GM18861 (cell line): ENCODE measurements at regions not wholly inside any gene's neighbourhood (a gene's known extent, or its start where the extent isn't known, plus 50 kb on each side); places are given as distances from the start of the nearest gene placed in this dataset.
"Not testable (repeated sequence)": the region's sequence is repeated elsewhere in the genome, so short reads cannot be mapped to it uniquely, and the experiment has no call there.

Experiments
- ATAC-seq: cut with Tn5 transposase; IDR thresholded peaks from one replicate; pipeline ENCODE4 v1.9.1; 2021; ENCODE audit not compliant: unreplicated experiment

DNA sequence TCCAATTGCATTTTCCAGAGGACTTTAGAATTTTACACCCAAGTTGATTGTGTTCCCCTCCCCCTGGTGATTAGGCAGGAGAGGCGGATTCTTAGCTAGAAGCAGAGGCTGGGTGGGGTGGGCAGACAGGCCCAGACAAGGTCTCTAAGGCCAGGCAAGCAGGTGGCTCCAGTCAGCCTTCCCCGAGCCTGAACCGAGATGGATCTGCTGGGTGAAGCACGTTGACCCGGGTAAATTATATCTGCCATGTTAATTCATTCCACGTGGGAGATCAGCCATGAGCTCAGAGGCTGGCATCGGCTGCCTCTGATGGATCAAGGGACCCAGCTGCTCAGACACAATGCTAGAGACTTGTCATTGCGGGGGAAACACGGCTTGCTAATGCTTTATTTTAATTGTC lies 159.5 kb upstream of the MAFB start:
- no peak for ATAC-seq

DNA sequence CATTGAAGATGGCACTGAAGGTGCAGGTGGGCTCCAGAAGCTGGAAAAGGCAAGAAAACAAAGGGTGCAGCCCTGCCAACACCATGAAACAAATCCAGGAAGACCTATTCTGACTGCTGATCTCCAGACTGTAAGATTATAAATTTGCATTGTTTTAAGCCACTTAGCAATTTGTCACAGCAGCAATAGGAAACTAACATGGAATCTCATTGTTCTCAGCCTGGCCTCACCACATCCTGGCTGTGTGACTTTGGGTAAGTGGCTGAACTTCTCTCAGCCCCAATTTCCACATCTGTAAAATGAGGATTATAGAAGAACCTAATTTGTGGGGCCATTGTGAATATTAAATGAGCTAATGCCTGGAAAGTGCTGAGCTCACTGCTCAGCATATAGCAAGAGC lies 160.4 kb upstream of the MAFB start:
- ATAC-seq = no peak

DNA sequence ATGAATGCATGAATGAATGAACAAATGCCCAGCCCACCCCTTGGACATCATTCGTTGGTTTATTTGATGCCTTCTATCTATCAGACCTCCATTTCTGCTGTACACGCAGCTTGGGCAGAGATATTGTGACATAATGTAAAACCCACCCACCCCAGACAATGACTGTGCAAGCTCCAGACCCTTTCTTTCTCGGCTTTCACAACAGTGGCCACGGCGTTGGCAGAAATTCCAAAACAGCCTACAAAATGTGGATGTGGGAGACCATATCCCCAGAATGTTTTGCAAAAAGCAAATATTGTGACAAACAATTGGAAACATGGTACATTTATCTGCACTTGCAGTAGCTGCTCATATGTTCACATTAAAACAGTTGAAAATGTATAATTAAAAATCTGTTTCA lies 162.0 kb upstream of the MAFB start:
- ATAC-seq = no peak

DNA sequence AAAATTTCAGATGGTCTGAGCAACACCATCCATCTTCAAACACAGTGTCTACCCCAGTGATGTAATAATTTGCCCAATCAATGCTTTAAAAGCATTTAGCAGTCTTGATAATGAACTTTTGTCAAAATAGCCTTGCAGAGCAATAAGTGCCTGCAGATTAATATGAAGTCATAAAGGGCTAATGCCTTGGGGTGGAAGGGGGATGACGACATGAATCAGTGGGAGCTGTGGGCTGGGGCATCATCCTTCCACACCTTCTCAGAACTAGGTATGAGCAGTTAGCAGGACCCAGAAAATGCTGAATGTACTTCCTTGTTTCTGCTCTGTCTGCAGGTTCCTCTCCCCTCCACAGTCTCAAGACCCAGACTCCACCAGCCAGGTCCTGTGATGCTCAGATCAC lies 166.2 kb upstream of the MAFB start:
- no peak for ATAC-seq

DNA sequence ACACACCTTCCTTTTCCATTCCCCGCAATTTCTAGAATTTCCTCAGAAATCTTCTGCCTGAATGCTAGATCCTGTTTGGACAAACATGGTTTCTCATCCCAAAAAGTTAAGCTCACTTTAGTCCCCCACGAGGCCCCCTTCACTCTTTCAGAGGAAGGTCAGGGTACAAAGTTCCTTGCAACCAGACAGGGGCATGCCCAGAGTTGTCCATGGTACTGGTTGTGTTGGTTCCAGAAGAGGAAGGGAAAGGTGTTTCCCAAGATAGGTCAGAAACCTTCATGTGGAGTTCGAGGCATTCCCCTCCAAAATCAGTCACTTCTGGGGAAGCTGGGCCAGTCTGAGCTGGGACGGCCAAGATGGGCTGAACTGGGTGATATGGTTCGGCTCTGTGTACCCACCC lies 167.6 kb upstream of the MAFB start:
- ATAC-seq = no peak

DNA sequence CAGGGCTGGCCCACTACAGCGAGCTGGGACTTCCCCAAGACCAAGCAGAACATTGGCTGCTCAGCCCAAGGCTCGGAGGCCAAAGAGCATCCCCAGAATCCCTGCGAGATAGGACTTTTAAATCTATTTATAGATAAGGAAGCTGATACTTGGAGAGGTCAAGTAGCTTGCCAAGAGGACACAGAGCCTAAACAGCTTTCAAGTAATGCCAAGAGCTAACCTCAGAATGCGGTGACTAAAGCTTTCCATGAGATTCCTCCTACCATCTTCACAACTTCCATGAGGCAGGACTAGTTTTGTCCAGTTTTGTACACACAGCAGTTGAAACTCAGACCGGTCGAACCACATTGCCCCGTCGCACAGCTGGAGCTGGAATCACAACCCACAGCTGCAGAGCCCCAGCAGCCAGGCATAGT lies 168.1 kb upstream of the TOP1 start:
- no peak for ATAC-seq

DNA sequence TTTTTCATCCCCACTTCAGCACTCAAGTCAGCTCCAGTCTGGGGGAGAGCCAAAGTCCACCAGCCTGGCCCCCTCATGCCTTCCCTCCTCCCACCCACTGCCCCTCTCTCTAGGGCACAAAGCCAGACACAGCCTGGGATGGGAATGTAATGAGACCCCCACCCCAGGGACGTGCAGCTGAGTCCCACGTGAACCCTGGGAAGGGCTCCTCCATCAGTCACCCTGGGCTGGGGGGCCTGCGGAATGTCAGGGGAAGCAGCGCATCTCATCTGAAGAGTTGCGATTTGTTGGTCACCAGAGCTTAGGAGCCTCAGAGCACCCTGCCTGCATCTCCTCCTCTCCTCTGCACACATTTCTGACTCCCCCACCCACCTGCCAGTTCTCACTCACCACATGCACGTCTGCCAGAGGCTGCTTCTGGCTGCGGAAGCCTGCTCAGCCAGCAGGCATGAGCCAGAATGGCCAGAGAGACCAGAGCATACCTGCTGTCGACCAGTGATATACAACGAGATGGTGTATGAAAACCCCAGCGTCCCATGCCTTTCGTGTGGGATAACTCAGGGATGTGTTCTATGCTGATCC lies 167.1 kb upstream of the TOP1 start:
- no peak for ATAC-seq

DNA sequence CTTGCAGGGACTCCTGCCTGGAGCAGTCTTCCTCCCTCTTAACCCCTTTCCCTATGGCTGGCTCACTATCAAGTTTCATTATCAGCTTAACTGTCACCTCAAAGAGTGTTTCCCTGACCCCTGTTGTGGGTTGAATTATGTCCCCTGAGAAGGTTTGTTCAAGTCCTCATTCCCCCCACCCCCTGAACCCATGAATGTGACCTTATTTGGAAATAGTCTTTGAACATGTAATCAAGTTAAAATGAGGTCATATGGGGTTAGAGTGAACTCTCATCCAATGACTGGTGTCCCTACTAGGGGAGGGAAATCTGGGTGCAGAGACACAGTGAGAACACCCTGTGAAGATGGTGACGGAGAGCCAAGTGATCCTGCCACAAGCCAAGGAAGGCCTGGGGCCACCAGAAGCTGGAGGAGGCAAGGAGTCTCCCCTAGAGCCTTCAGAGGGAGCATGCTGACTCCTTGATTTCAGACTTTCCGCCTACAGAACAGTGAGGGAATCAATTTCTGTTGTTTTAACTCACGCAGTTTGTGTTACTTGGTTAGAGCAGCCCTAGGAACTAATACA lies 165.2 kb upstream of the TOP1 start:
- no peak for ATAC-seq

DNA sequence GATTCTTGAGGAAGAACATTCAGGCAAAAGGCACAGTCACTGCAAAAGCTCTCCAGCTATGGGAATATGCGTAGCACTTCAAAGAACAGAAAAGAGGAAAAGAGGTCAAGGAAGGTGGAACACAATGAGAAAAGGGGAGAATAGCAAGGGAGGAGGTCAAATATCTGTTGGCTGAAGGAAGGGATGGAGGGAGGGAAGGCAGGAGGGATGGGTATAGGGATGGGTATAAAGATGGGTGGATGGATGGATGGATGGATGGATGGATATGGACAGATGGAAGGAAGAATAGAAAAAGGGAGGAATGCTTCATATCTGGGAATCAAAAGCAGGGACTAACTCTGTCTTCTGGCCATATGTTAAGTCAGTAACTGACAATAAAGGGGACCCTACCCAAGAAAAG lies 164.2 kb upstream of the TOP1 start:
- no peak for ATAC-seq

DNA sequence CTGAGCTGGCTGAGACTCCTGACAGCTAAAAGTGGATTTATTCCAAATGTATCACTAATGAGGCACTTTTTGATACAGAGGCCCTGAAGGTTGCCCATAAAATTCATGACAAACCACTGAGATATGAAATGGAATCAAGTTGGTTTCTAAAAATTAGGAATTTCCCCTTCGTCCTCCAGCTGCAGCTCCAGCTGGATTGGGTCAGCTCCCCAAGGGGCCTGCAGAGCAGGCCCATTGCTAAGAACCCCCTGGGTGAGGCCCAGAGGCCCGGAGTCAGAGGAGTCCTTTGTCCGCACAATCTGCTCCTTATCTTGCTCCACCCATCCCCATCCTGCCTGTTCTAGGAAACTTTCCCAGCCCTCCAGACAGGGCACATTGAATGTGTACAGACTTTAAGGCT lies 163.5 kb upstream of the TOP1 start:
- no peak for ATAC-seq

DNA sequence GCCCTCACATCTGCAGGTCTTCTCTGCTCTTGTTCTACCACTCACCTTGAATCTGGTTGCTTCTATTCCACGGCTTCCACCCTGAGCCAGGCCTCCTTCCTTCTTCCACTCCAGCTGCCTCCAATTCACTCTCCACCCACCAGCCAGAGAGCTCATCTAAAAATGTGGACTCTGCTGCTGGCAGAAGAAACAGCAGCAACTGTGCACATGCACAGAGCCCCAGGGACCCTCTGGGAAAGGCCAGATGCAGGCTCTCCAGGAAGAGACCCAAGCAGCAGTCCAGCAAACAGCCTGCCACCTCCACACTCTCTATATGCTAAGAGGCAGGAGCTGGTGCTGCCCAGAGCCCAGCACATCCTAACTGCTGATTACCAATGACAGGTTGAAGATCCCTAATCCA lies 162.6 kb upstream of the TOP1 start:
- ATAC-seq = no peak

DNA sequence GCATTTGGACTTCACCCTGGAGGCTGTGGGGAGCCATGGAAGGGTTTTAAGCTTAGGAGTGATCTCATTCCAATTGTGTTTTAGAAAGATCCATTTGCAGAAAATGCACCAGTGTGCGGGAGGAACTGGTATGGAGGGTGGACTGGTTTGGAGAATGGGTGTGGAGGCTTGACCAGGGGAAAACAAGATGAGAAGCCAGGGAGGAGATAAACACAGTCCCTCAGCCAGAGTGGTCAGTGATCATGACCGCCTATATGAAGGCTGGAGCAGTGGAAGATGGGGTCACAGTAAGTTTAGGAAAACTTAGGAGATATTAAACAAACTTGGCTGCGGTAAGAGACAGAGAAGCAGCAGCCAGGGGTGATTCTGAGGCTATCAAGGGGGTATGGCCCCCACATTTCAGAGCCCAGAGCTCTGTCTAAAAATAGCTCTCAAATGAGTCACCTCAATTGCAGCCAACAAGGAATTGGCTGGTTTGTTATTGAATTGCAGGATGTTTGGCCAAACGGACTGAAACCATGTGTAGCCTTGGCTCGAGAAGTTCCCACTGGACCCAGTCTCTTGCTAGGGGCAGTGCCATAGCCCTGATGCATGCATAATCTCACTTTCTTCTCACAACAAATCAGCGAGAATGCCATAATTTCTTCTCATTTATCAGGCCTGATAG lies 159.9 kb upstream of the TOP1 start:
- no peak for ATAC-seq

DNA sequence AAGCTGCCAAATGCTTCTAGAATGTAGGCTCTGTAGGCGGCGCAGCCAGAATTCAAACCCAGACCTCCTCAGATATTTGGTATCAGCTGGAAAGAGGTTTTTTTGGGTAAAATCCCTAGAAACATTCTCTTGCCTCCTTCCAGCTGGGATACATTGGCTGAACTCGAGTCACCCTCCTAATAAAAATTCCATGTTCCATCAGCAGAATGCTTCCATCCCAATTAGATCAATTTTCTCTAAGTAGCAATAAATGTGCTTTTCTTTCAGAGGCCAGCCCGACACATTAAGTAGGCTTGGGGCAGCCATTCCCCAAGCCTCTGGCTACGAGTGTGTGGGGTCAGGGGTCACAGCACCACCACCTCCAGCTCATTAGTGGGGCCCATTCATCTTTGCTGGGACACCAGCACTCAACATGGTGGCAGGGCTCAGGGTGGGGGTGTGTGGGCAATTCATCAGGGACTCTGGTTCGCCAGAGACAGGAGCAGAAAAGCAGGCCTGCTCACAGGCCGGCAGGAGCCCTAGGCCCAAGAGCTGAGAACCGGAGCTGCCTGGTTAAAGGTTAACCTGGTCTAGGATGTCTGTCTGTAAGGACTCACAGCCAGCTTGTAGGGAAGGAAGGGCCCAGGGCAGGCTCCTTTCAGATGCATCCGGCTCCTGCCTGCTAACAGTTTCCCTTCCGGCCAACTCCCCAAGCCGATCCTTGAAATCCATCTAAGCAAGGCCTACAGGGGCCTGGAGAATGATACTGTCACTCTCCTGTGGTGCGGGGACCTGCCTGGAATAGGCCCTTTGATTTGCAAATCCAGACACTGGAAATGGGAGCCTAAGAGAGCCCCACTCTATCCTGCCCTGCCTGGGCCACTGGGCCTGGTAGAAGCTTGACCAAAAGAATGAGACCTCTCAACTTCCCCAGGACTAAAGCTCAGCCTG lies 159.1 kb upstream of the TOP1 start:
- no peak for ATAC-seq

DNA sequence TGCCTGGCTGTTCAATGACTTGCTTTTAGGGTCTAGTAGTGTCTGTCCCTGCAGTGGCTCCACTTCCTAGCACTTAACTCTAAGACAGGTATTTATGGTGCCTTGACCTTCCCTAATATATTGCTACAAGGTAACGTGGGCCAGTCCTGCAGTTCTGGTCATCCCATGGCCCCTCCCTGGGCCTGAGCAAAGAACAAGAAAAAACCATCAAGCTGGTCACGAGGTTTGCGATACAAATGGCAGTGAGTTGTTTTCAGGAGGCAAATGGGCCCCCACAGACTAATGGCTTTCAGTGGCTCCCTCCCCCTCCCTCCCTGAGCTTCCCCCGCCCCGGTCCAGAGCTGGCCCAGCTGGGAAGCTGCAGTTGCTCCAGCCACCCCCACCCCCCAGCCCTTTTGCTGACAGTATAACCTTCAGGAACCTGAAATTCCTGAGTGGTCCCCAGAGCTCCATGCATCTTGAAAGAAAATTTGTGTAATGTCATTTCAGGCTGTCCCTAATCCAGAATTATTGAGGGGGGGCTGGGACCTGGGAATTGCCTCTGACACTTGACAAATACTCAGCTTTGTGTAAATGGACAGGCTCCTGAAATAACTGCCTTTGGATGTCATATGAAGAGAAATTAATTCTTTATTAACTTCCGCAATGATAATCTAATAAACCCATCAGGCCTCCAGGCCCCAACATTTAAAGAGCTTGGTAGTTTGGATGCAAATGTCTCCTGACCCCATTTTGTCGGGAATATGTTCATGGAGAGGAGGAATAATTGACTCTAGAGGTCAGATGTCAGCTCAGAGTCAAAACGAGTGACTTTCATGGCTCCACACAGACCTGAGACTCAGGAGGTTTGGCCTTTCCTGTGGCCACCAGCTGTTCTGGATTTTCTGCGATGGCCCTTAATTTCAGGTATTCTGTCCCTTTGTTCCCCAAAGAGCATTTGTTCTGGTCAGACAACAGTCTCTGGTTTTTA lies 153.2 kb upstream of the TOP1 start:
- no peak for ATAC-seq

DNA sequence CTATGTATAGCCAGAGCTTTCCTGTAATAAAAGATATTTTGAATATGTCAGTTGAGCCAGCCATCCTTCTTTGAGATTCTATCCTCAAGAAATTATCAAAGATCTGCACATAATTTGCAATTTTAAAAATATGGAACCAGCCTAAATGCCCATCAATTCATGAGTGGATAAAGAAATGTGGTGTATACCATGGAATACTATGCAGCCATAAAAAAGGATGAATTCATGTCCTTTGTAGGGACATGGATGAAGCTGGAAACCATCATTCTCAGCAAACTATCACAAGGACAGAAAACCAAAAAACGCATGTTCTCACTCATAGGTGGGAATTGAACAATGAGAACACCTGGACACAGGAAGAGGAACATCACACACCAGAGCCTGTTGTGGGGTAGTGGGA lies 150.5 kb upstream of the TOP1 start:
- ATAC-seq = not testable (repeated sequence)

DNA sequence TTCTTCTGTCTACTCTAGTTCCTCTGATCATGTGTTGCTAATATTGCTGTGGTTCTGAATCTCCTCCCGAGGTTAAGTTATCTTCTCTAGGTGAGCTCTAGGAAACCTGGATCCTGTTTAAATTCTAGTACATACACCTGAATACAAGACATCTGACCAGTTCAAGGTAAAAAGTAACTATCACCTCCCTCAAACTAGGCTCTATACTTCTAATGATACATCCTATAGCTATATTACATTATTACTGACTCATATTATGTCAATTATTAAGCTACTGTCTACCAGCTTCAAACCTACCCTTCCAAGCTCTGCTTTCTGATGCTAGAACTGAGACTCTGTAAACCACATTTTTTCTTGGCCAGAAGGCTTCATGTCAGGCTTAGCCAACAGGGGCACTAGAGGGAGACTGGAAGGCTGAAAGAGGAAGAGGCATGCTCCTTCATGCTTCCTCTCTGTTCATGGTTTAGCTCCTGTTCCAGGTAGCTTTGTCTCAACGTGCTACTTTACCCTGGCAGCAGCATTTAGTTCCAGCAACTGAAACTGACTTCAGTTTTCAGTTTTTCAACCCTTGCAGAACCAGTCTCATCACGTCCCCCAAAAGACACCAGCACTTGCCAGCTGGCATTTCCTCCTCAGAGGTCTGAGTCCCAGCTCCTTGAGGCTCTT lies 148.4 kb upstream of the TOP1 start:
- no peak for ATAC-seq

DNA sequence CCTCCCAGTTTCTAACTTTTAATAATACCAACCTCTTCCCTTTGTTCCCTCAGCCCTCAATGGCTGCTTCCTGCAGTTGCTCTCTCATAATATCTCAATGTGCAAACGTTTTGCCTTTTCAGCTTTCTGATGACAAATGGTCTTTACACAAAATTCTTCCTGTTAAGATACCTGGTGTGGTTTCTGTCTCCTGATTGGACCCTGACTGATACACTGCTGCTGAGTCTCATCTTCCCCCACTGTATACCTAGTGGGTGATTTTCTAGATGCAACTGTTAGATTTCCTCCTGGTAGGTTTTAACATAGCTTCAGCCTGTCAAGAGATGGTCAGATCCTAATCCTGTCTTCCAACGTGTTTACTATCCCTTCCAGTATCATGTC lies 147.9 kb upstream of the TOP1 start:
- no peak for ATAC-seq

DNA sequence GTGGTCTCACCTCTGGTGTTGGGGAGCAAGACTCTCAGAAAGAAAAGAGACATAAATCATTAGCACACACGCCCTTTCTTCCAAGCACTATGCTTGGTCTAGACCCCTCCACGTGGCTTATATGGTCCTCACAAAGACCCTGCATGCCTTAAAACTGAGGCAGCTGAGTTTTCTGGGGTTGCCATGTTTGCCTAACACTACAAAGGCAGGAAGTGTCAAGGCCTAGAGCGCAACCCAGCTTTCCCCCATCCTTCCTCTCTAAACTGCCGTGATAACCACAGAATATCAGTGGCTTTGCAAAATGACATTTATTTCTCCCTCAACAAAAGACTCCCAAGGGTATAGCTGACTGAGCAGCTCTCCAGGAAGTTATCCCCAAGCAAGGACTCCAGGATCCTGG lies 146.5 kb upstream of the TOP1 start:
- ATAC-seq = no peak

DNA sequence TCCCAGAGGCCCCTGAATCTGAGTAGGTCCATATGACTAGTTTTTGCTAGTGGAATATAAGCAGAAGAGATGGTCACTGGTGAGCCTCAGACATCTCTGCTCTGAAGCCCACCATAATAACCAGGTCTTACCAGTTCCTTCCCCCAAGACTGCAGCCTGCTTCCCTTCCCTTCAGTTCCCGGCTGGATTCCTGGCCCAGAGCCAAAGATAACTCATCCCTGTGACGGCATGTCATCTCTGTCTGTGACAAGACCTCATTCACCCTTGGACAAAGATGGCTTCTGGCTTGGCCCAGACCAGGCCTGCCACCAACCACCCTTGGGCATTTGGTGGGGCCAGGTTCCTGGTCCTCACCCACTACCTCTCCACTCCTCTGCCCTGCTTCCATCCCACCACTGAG lies 145.5 kb upstream of the TOP1 start:
- no peak for ATAC-seq

DNA sequence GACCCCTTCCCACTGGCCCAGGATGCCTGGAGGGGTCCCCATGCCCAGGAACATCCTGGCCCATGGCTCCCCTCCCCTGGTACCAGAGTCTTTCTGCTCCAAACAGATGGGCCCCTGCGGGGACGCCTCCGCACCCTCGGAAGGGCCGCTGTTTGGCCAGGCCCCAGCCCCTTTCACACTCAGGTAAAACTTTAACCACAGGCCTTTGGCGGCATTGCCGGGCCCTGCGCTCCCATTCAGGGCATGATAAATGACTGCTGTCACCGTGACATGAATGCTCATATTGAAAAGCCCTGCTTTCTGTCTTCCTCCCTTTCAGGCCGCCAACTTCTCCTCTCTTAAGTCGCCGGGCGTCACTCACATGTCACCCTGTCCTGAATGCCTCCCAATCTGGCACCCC lies 141.5 kb upstream of the TOP1 start:
- no peak for ATAC-seq
